BE2C (cell line): ENCODE measurements at regions not wholly inside any gene's neighbourhood (a gene's known extent, or its start where the extent isn't known, plus 50 kb on each side); places are given as distances from the start of the nearest gene placed in this dataset.

ENCODE experiments used
- DNase-seq: peaks from one replicate; pipeline ENCODE4 v3.0.0-alpha.2; 2020
- H3K27me3 ChIP-seq: fragments of 250-450 bp; sonication (Bioruptor Pico); 2 replicates; pipeline ENCODE4 v1.5.1; 2020; ENCODE audit warnings: mild to moderate bottlenecking
- H3K36me3 ChIP-seq: fragments of 250-450 bp; sonication (Bioruptor Pico); 2 replicates; pipeline ENCODE4 v1.5.1; 2020; ENCODE audit warnings: mild to moderate bottlenecking
- H3K4me1 ChIP-seq: fragments of 250-450 bp; sonication (Bioruptor Pico); 2 replicates; pipeline ENCODE4 v1.5.1; 2020
- H3K4me3 ChIP-seq: 2 replicates; pipeline ENCODE4 v1.5.1; 2011; ENCODE audit warnings: low read depth, low read length
- H3K9me3 ChIP-seq: fragments of 250-450 bp; sonication (Bioruptor Pico); 2 replicates; pipeline ENCODE4 v1.5.1; 2020
- TF ChIP-seq, protein P1 (sequence below): IDR thresholded peaks from 2 replicates; pipeline ENCODE4 v1.5.1; 2012; ENCODE audit warnings: mild to moderate bottlenecking, low read depth, low read length

DNA sequence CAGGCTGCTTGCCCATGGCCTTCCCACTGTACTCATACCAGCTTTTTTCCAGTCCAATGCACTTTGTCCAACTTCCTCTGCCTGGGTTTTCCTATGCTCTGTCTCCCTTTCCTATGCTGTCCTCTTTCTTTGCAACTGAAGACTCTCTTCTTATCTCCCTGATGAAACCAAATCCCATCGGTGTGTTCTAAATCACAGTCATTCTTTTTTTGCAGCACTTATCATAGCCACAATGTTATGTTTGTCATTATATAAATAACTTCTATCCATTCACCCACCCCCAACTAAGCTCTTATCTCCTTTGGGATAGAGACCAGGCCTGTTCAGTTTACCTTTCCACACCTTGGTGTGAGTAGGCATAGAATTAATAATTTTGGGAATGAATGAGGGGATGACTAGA lies 121.0 kb downstream of the GPX5 start:
- no peaks in the 10 kb centered on the region for H3K27me3 ChIP-seq
- TF ChIP-seq, protein P1, sequence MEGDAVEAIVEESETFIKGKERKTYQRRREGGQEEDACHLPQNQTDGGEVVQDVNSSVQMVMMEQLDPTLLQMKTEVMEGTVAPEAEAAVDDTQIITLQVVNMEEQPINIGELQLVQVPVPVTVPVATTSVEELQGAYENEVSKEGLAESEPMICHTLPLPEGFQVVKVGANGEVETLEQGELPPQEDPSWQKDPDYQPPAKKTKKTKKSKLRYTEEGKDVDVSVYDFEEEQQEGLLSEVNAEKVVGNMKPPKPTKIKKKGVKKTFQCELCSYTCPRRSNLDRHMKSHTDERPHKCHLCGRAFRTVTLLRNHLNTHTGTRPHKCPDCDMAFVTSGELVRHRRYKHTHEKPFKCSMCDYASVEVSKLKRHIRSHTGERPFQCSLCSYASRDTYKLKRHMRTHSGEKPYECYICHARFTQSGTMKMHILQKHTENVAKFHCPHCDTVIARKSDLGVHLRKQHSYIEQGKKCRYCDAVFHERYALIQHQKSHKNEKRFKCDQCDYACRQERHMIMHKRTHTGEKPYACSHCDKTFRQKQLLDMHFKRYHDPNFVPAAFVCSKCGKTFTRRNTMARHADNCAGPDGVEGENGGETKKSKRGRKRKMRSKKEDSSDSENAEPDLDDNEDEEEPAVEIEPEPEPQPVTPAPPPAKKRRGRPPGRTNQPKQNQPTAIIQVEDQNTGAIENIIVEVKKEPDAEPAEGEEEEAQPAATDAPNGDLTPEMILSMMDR, result no peak
- no peaks in the 10 kb centered on the region for H3K36me3 ChIP-seq
- no peak for DNase-seq
- H3K4me1 ChIP-seq, result no peaks in the 10 kb centered on the region
- no peaks in the 10 kb centered on the region for H3K9me3 ChIP-seq
- no peak overlapping the region for H3K4me3 ChIP-seq

- TF ChIP-seq, protein P1, result no peak
- peak; percentile 78 for DNase-seq
- H3K4me3 ChIP-seq, result peak overlapping the region; percentile 83
Observed at GRCh38 chr6:28648035-28648877, 122.6 kb downstream of the GPX5 start.

GRCh38 chr6:28648878-28649375 lies 123.2 kb downstream of the GPX5 start:
- TF ChIP-seq, protein P1, result no peak
- H3K27me3 ChIP-seq, result no peaks in the 10 kb centered on the region
- no peaks in the 10 kb centered on the region for H3K36me3 ChIP-seq
- no peak for DNase-seq
- H3K4me1 ChIP-seq, result no peaks in the 10 kb centered on the region
- H3K9me3 ChIP-seq, result no peaks in the 10 kb centered on the region
- peak overlapping the region; percentile 83 for H3K4me3 ChIP-seq

More at GRCh38 chr6:28648035-28648877, 122.6 kb downstream of the GPX5 start:
- H3K36me3 ChIP-seq, result no peaks in the 10 kb centered on the region
- H3K4me1 ChIP-seq, result no peaks in the 10 kb centered on the region
- no peaks in the 10 kb centered on the region for H3K9me3 ChIP-seq
- no peaks in the 10 kb centered on the region for H3K27me3 ChIP-seq

- H3K27me3 ChIP-seq, result no peaks in the 10 kb centered on the region; the same call in 1 of the 2 replicates
- H3K4me1 ChIP-seq, result no peaks in the 10 kb centered on the region
- H3K4me3 ChIP-seq, result no peak overlapping the region
- TF ChIP-seq, protein P1, result no peak
- DNase-seq, result no peak
- H3K36me3 ChIP-seq, result no peaks in the 10 kb centered on the region
- no peaks in the 10 kb centered on the region for H3K9me3 ChIP-seq
Observed at GRCh38 chr6:28651161-28651560, 125.5 kb downstream of the GPX5 start.

- Histone ChIP-seq H3K4me1 (no peaks in the 10 kb centered on the region), H3K36me3 (no peaks in the 10 kb centered on the region), H3K9me3 (no peaks in the 10 kb centered on the region), H3K4me3 (no peak overlapping the region), H3K27me3 (peaks cover under 1% of the 10 kb centered on the region)
- TF ChIP-seq, protein P1, result no peak
- no peak for DNase-seq
Observed at GRCh38 chr6:28653876-28654275, 128.2 kb downstream of the GPX5 start.

- H3K36me3 ChIP-seq, result no peaks in the 10 kb centered on the region
- TF ChIP-seq, protein P1, result no peak
- no peak for DNase-seq
- no peaks in the 10 kb centered on the region for H3K4me1 ChIP-seq
- H3K9me3 ChIP-seq, result no peaks in the 10 kb centered on the region
- H3K4me3 ChIP-seq, result no peak overlapping the region
- H3K27me3 ChIP-seq, result peaks cover 4% of the 10 kb centered on the region
Observed at GRCh38 chr6:28655164-28655563, 129.5 kb downstream of the GPX5 start.
